K562 (cell line): ENCODE measurements at regions not wholly inside any gene's neighbourhood (a gene's known extent, or its start where the extent isn't known, plus 50 kb on each side); places are given as distances from the start of the nearest gene placed in this dataset.

Experiments used
- ATAC-seq: fragments of 200-7000 bp; cut with Tn5 transposase; 3 replicates; pipeline ENCODE4 v1.9.1; 2020; ENCODE audit warnings: moderate library complexity
- BruUV-seq: library from RNA; stranded (reverse); fragments of 400-500 nt; replicated peaks from 2 replicates; lab custom pipeline; 2021; lab: Mats Ljungman, UMichigan
- CTCF ChIA-PET: fragments of 300-600 bp; formaldehyde crosslinking; extraction: SDS; loops from one replicate; lab custom pipeline; 2021; ENCODE audit warnings: low intra/inter-chr PET ratio; lab: Yijun Ruan, JAX
- POLR2A ChIA-PET: fragments of 300-600, 350-650 bp; sonication (Branson Sonifier 250); formaldehyde crosslinking; extraction: SDS; loops from one replicate; lab custom pipeline; 2021; ENCODE audit warnings: antibody characterized with exemption, inconsistent platforms; lab: Yijun Ruan, JAX
- DNase-seq, 4 experiments: peaks; one replicate each; pipeline versions ENCODE4 v3.0.0 to v3.0.0-alpha.2; 2011 to 2018; ENCODE audit warnings: low spot score in 3 of 4, mixed read lengths in 3 of 4; ENCODE audit errors: extremely low read depth in 1 of 4
- FAIRE-seq: peaks from 2 replicates; lab custom pipeline; 2011; peaks lifted over from hg19 to GRCh38; lab: Jason Lieb, UNC
- H2AFZ ChIP-seq: 2 replicates; pipeline ENCODE4 v1.6.0; 2011; ENCODE audit warnings: low read depth, low read length, control low read depth, inconsistent platforms
- H3K27ac ChIP-seq: fragments of 200-600 bp; 3 replicates; pipeline ENCODE4 v1.8.0; 2011; ENCODE audit warnings: low read depth, mild to moderate bottlenecking, control low read depth, inconsistent platforms, low read length, moderate library complexity, mixed read lengths; ENCODE audit errors: extremely low read depth
- H3K27me3 ChIP-seq, 2 experiments: fragments of 300-600 bp in 1 of 2; 2 replicates in 1 of 2; 3 replicates in 1 of 2; pipeline versions ENCODE4 v1.6.0 to v1.8.0; 2011; ENCODE audit warnings: inconsistent platforms in 2 of 2, low read length in 2 of 2, mild to moderate bottlenecking in 1 of 2, mixed read lengths in 1 of 2, moderate library complexity in 1 of 2; ENCODE audit not compliant: control insufficient read depth in 2 of 2, insufficient read depth in 2 of 2
- H3K36me3 ChIP-seq: fragments of 300-600 bp; 3 replicates; pipeline ENCODE4 v1.8.0; 2011; ENCODE audit warnings: mild to moderate bottlenecking, low read length, inconsistent platforms; ENCODE audit not compliant: control insufficient read depth, insufficient read depth
- H3K4me1 ChIP-seq, 2 experiments: fragments of 200-600 bp in 1 of 2; replicated peaks in 1 of 2; 2 replicates in 1 of 2; 3 replicates in 1 of 2; pipeline versions ENCODE4 v1.5.1 to v1.8.0; 2011; ENCODE audit warnings: inconsistent platforms in 2 of 2, low read length in 2 of 2, mild to moderate bottlenecking in 1 of 2, mixed read lengths in 1 of 2, moderate library complexity in 1 of 2; ENCODE audit not compliant: control insufficient read depth in 2 of 2, insufficient read depth in 2 of 2
- H3K4me2 ChIP-seq: 2 replicates; pipeline ENCODE4 v1.6.1; 2011; ENCODE audit warnings: low read length, control low read depth, inconsistent platforms, mixed read lengths; ENCODE audit not compliant: insufficient read depth
- H3K4me3 ChIP-seq: fragments of 200-600 bp; sonication (generic), shearing (Covaris generic); 2 replicates; pipeline ENCODE4 v1.5.1; 2016; ENCODE audit warnings: control low read depth, inconsistent platforms
- H3K79me2 ChIP-seq: fragments of 200-600 bp; 3 replicates; pipeline ENCODE4 v1.8.0; 2011; ENCODE audit warnings: low read length, inconsistent platforms; ENCODE audit not compliant: control insufficient read depth, insufficient read depth
- H3K9ac ChIP-seq, 2 experiments: 2 replicates each; pipeline versions ENCODE4 v1.6.0 to v1.6.1; 2011; ENCODE audit warnings: low read depth in 2 of 2, low read length in 2 of 2, control low read depth in 1 of 2, inconsistent platforms in 1 of 2, mild to moderate bottlenecking in 1 of 2, mixed read lengths in 1 of 2; ENCODE audit not compliant: insufficient read depth in 1 of 2
- H3K9me1 ChIP-seq: one replicate; pipeline ENCODE4 v1.6.0; 2011; ENCODE audit warnings: inconsistent platforms, mild to moderate bottlenecking, low read length, moderate library complexity; ENCODE audit not compliant: control insufficient read depth, insufficient read depth
- H3K9me3 ChIP-seq: replicated peaks from 2 replicates; pipeline ENCODE4 v1.5.1; 2011; ENCODE audit warnings: low read depth, low read length, inconsistent platforms; ENCODE audit not compliant: control insufficient read depth, insufficient read depth
- H4K20me1 ChIP-seq: replicated peaks from 2 replicates; pipeline ENCODE4 v1.6.1; 2011; ENCODE audit warnings: low read length, inconsistent platforms, mixed read lengths; ENCODE audit not compliant: control insufficient read depth, insufficient read depth
- WGBS: fragments of 100-300 bp; shearing (Covaris generic); methylation state at CpG from one replicate; pipeline ENCODE4 v1.1.6; 2016; ENCODE audit warnings: low coverage, mixed read lengths; ENCODE audit not compliant: insufficient coverage; ENCODE audit errors: missing lambda C conversion rate; 5-methylcytosine and 5-hydroxymethylcytosine counted together
- in situ Hi-C: fragments of 300-500 bp; cut with MboI; formaldehyde crosslinking; loops from 4 replicates; pipeline ENCODE4 v1.15.0; 2018; ENCODE audit warnings: inconsistent platforms, mixed read lengths
- intact Hi-C: fragments of 100-400 bp; cut with micrococcal nuclease; formaldehyde crosslinking; loops from 2 replicates; pipeline ENCODE4 v1.14.2; 2022
- TF ChIP-seq, protein P1 (sequence below): sonication (generic); formaldehyde crosslinking; IDR thresholded peaks from 2 replicates; pipeline ENCODE4 v1.8.0; 2023; ENCODE audit warnings: mild to moderate bottlenecking, missing genetic modification reagents
- TF ChIP-seq, protein P2 (sequence below), 3 experiments: fragments of 200-800 bp in 1 of 3; fragments of 250-450 bp in 1 of 3; fragments of 450-650 bp in 1 of 3; sonication (Bioruptor Pico) in 1 of 3; sonication (Bioruptor generic) in 1 of 3; formaldehyde crosslinking in 1 of 3; IDR thresholded peaks; 2 replicates each; pipeline versions ENCODE4 v1.6.1 to v1.8.0; 2016 to 2022; ENCODE audit warnings: mild to moderate bottlenecking in 2 of 3, missing genetic modification characterization in 2 of 3, missing compliant biosample characterization in 1 of 3, moderate library complexity in 1 of 3

DNA sequence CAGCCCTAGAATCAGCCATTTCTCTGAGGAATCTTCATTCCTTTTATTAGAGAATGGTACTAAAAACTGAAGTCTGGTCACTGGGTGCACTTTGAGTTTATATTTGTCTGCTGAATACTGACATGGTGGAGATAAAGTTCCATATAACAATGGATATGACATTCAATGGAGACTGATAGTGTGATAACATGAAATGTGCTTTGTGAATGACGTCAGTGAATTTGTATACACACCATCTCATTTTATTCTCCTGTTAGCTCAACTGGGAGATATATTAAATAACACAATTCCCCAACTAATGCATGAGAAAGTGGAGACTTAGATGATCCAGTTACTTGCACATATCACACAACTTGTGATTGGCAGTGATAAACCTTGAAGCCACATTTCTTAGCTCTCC is 446.7 kb downstream of the DOK5 start:
- ChIA-PET CTCF (no interaction called here), POLR2A (no interaction called here)
- H4K20me1 ChIP-seq = no peaks in the 10 kb centered on the region
- H3K79me2 ChIP-seq = no peaks in the 10 kb centered on the region
- in situ Hi-C loops = no loop called here
- no peaks in the 10 kb centered on the region for H3K27me3 ChIP-seq
- 0% methylated on average over 1 of the region's 1 CpG for WGBS
- no peaks in the 10 kb centered on the region for H3K9me1 ChIP-seq
- no peak for ATAC-seq
- H3K9ac ChIP-seq = no peak overlapping the region
- TF ChIP-seq, protein P1, sequence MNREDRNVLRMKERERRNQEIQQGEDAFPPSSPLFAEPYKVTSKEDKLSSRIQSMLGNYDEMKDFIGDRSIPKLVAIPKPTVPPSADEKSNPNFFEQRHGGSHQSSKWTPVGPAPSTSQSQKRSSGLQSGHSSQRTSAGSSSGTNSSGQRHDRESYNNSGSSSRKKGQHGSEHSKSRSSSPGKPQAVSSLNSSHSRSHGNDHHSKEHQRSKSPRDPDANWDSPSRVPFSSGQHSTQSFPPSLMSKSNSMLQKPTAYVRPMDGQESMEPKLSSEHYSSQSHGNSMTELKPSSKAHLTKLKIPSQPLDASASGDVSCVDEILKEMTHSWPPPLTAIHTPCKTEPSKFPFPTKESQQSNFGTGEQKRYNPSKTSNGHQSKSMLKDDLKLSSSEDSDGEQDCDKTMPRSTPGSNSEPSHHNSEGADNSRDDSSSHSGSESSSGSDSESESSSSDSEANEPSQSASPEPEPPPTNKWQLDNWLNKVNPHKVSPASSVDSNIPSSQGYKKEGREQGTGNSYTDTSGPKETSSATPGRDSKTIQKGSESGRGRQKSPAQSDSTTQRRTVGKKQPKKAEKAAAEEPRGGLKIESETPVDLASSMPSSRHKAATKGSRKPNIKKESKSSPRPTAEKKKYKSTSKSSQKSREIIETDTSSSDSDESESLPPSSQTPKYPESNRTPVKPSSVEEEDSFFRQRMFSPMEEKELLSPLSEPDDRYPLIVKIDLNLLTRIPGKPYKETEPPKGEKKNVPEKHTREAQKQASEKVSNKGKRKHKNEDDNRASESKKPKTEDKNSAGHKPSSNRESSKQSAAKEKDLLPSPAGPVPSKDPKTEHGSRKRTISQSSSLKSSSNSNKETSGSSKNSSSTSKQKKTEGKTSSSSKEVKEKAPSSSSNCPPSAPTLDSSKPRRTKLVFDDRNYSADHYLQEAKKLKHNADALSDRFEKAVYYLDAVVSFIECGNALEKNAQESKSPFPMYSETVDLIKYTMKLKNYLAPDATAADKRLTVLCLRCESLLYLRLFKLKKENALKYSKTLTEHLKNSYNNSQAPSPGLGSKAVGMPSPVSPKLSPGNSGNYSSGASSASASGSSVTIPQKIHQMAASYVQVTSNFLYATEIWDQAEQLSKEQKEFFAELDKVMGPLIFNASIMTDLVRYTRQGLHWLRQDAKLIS = no peak
- TF ChIP-seq, protein P2, sequence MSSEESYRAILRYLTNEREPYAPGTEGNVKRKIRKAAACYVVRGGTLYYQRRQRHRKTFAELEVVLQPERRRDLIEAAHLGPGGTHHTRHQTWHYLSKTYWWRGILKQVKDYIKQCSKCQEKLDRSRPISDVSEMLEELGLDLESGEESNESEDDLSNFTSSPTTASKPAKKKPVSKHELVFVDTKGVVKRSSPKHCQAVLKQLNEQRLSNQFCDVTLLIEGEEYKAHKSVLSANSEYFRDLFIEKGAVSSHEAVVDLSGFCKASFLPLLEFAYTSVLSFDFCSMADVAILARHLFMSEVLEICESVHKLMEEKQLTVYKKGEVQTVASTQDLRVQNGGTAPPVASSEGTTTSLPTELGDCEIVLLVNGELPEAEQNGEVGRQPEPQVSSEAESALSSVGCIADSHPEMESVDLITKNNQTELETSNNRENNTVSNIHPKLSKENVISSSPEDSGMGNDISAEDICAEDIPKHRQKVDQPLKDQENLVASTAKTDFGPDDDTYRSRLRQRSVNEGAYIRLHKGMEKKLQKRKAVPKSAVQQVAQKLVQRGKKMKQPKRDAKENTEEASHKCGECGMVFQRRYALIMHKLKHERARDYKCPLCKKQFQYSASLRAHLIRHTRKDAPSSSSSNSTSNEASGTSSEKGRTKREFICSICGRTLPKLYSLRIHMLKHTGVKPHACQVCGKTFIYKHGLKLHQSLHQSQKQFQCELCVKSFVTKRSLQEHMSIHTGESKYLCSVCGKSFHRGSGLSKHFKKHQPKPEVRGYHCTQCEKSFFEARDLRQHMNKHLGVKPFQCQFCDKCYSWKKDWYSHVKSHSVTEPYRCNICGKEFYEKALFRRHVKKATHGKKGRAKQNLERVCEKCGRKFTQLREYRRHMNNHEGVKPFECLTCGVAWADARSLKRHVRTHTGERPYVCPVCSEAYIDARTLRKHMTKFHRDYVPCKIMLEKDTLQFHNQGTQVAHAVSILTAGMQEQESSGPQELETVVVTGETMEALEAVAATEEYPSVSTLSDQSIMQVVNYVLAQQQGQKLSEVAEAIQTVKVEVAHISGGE (CRISPR knock-in tag; IDR thresholded peaks at IDR 0.05) = peak in 1 of 3 experiments; percentile 80; a peak in 2 of 6 replicates
- TF ChIP-seq, all 486 proteins: peak for 1
- H3K4me3 ChIP-seq = no peak overlapping the region
- no peak overlapping the region for H3K27ac ChIP-seq
- BruUV-seq = no TSS peak
- no peak overlapping the region for H2AFZ ChIP-seq
- intact Hi-C loops = no loop called here
- H3K4me1 ChIP-seq = no peaks in the 10 kb centered on the region
- FAIRE-seq (no peak), DNase-seq (no peak)
- no peaks in the 10 kb centered on the region for H3K36me3 ChIP-seq
- no peak overlapping the region for H3K4me2 ChIP-seq
- no peaks in the 10 kb centered on the region; the same call in 1 of the 2 replicates for H3K9me3 ChIP-seq
